ENCODE measurements at regions not wholly inside any gene's neighbourhood (a gene's known extent, or its start where the extent isn't known, plus 50 kb on each side); places are given as distances from the start of the nearest gene placed in this dataset.

- peaks cover 0 to 3% (median 0%) of the 10 kb centered on the region in 5 donors for H3K9me3 Mint-ChIP-seq
- ChIA-PET CTCF (no interaction called here), POLR2A (no interaction called here)
- H3K4me3 Mint-ChIP-seq = no peak overlapping the region
- no peaks in the 10 kb centered on the region for H3K27me3 Mint-ChIP-seq
- no peaks in the 10 kb centered on the region for H3K36me3 ChIP-seq (ENCODE audit: insufficient read depth, low read length)
- H3K4me1 ChIP-seq (ENCODE audit: insufficient read depth, low read length) = no peaks in the 10 kb centered on the region
- H3K27ac ChIP-seq (ENCODE audit: low read depth, low read length) = no peak overlapping the region
- no peak overlapping the region for H3K4me3 ChIP-seq (ENCODE audit: low read length)
- no peak overlapping the region for H3K27ac Mint-ChIP-seq
- peaks cover 0 to 4% (median 0%) of the 10 kb centered on the region in 3 donors for H3K36me3 Mint-ChIP-seq
- H3K9me3 ChIP-seq (ENCODE audit: low read length) = no peaks in the 10 kb centered on the region
- no peak for DNase-seq
- no peaks in the 10 kb centered on the region for H3K27me3 ChIP-seq (ENCODE audit: insufficient read depth, low read length, poor library complexity, severe bottlenecking)
- no peaks in the 10 kb centered on the region for H3K4me1 Mint-ChIP-seq
Observed at GRCh38 chr1:194347200-194347599, 1160.8 kb upstream of the B3GALT2 start.

GRCh38 chr1:194342484-194343262 lies 1156.3 kb upstream of the B3GALT2 start:
- no peak overlapping the region for H3K27ac Mint-ChIP-seq
- H3K4me3 Mint-ChIP-seq = no peak overlapping the region
- Histone ChIP-seq H3K36me3 (ENCODE audit: insufficient read depth, low read length) (no peaks in the 10 kb centered on the region), H3K9me3 (ENCODE audit: low read length) (no peaks in the 10 kb centered on the region), H3K27ac (ENCODE audit: low read depth, low read length) (no peak overlapping the region), H3K4me1 (ENCODE audit: insufficient read depth, low read length) (no peaks in the 10 kb centered on the region), H3K4me3 (ENCODE audit: low read length) (no peak overlapping the region), H3K27me3 (ENCODE audit: insufficient read depth, low read length, poor library complexity, severe bottlenecking) (no peaks in the 10 kb centered on the region)
- POLR2A ChIA-PET = no interaction called here
- peaks cover 0 to 4% (median 0%) of the 10 kb centered on the region in 3 donors for H3K36me3 Mint-ChIP-seq
- CTCF ChIA-PET = no interaction called here
- H3K4me1 Mint-ChIP-seq = no peaks in the 10 kb centered on the region
- no peaks in the 10 kb centered on the region for H3K27me3 Mint-ChIP-seq
- DNase-seq = no peak
- no peaks in the 10 kb centered on the region for H3K9me3 Mint-ChIP-seq

GRCh38 chr1:194341587-194341986 lies 1155.2 kb upstream of the B3GALT2 start:
- no peaks in the 10 kb centered on the region for H3K4me1 Mint-ChIP-seq
- no peak overlapping the region for H3K27ac Mint-ChIP-seq
- Histone ChIP-seq H3K27ac (ENCODE audit: low read depth, low read length) (no peak overlapping the region), H3K27me3 (ENCODE audit: insufficient read depth, low read length, poor library complexity, severe bottlenecking) (no peaks in the 10 kb centered on the region), H3K4me3 (ENCODE audit: low read length) (no peak overlapping the region), H3K9me3 (ENCODE audit: low read length) (no peaks in the 10 kb centered on the region), H3K36me3 (ENCODE audit: insufficient read depth, low read length) (no peaks in the 10 kb centered on the region), H3K4me1 (ENCODE audit: insufficient read depth, low read length) (no peaks in the 10 kb centered on the region)
- CTCF ChIA-PET = no interaction called here
- H3K9me3 Mint-ChIP-seq = no peaks in the 10 kb centered on the region
- H3K4me3 Mint-ChIP-seq = no peak overlapping the region
- peaks cover 0 to 4% (median 0%) of the 10 kb centered on the region in 3 donors for H3K36me3 Mint-ChIP-seq
- no peaks in the 10 kb centered on the region for H3K27me3 Mint-ChIP-seq
- no peak for DNase-seq
- POLR2A ChIA-PET = no interaction called here

DNA sequence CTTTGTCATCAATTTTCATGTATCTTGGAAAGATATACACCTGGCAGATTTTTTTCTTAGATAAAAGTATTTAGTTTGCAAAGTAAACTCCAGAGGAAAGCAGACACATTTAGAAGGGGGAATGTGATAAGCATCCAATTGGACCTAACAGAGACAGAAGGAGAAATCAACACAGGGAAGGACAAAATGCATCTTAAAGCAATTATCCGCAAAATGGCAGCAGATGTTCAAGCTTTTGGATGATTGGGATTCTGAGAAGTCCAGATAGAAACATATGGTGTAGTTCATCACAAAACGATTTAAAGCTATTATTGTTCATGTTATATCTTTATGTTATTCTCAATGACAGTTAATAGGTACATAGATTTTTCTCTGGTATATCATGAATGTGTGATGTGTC lies 1153.1 kb upstream of the B3GALT2 start:
- CTCF ChIA-PET = no interaction called here
- H3K4me3 Mint-ChIP-seq = no peak overlapping the region

DNA sequence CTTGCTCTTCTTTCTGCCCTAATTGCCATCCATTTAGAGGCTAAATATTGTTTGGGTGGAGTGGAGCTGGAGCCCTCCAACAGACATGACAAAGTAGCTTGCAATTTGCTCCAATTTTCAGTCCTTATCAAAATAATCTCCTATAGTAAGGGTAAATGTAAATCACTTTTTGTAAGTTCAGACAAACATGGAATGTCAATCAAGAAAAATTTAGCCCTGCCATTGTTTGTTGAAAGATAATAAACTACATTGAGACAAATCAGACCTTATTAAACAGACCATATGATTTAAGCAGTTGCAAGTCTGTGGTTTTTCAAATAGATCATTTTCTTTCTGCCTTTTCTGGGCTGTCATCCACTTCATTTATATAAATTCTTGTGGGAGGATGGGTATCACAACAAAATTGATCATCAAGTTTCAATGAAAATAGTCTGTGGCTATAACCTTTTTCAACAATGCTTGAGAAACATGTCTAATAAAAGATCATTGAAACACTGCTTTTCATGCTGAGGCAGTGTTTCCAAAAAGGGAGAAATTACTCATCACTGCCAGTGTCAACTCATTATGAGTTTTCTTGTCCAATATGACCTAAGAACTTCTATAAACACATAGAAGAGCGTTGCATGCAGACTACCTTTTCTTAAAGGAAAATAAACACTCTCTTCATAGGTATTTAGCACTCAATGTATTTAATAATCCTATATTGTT lies 1152.0 kb upstream of the B3GALT2 start:
- Mint-ChIP-seq H3K9me3 (no peaks in the 10 kb centered on the region), H3K36me3 (no peaks in the 10 kb centered on the region), H3K27ac (peak overlapping the region in 1 of 8 donors; percentile 10), H3K4me1 (no peaks in the 10 kb centered on the region), H3K27me3 (no peaks in the 10 kb centered on the region), H3K4me3 (no peak overlapping the region)
- CTCF ChIA-PET = no interaction called here
- Histone ChIP-seq H3K36me3 (ENCODE audit: insufficient read depth, low read length) (no peaks in the 10 kb centered on the region), H3K27ac (ENCODE audit: low read depth, low read length) (no peak overlapping the region), H3K27me3 (ENCODE audit: insufficient read depth, low read length, poor library complexity, severe bottlenecking) (no peaks in the 10 kb centered on the region), H3K4me1 (ENCODE audit: insufficient read depth, low read length) (no peaks in the 10 kb centered on the region), H3K4me3 (ENCODE audit: low read length) (no peak overlapping the region), H3K9me3 (ENCODE audit: low read length) (no peaks in the 10 kb centered on the region)
- no peak for DNase-seq
- POLR2A ChIA-PET = no interaction called here

More for the DNA sequence above, 1153.1 kb upstream of the B3GALT2 start:
- Histone ChIP-seq H3K27me3 (ENCODE audit: insufficient read depth, low read length, poor library complexity, severe bottlenecking) (no peaks in the 10 kb centered on the region), H3K9me3 (ENCODE audit: low read length) (no peaks in the 10 kb centered on the region), H3K36me3 (ENCODE audit: insufficient read depth, low read length) (no peaks in the 10 kb centered on the region), H3K27ac (ENCODE audit: low read depth, low read length) (no peak overlapping the region), H3K4me1 (ENCODE audit: insufficient read depth, low read length) (no peaks in the 10 kb centered on the region), H3K4me3 (ENCODE audit: low read length) (no peak overlapping the region)
- H3K27ac Mint-ChIP-seq = no peak overlapping the region
- no peaks in the 10 kb centered on the region for H3K9me3 Mint-ChIP-seq
- no peak for DNase-seq
- H3K36me3 Mint-ChIP-seq = peaks cover 0 to 4% (median 0%) of the 10 kb centered on the region in 3 donors
- no peaks in the 10 kb centered on the region for H3K27me3 Mint-ChIP-seq
- no peaks in the 10 kb centered on the region for H3K4me1 Mint-ChIP-seq
- POLR2A ChIA-PET = no interaction called here

- CTCF ChIA-PET = interaction anchor here (0.6 kb wide), 1 partner anchor 1053 kb away, joined by 3 read pairs; no protein-coding TSS in a partner anchor
- H3K27me3 Mint-ChIP-seq = no peaks in the 10 kb centered on the region
- no peak for DNase-seq
Observed at GRCh38 chr1:194333240-194333639, 1146.8 kb upstream of the B3GALT2 start.

DNA sequence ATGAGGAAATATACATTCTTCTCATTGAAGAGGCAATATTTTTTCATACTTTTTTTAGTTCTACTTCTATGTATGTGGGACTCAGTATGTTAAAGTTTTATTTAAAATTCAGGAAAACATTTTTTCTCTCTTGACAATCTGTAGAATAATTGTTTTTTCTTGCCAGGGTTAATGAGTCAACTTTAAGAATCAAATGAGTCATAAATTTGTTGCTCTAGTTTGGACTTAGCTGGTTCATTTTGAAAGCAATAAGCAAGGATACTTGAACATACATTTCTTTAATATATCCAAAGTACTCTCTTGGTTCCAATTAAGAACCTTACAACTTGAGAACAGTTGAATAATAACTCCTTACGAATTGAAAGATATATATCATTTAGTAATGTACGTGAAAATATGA lies 1145.3 kb upstream of the B3GALT2 start:
- POLR2A ChIA-PET = no interaction called here
- H3K27me3 Mint-ChIP-seq = no peaks in the 10 kb centered on the region
- H3K4me3 Mint-ChIP-seq = no peak overlapping the region
- H3K27ac Mint-ChIP-seq = no peak overlapping the region
- Histone ChIP-seq H3K36me3 (ENCODE audit: insufficient read depth, low read length) (no peaks in the 10 kb centered on the region), H3K4me1 (ENCODE audit: insufficient read depth, low read length) (no peaks in the 10 kb centered on the region), H3K27ac (ENCODE audit: low read depth, low read length) (no peak overlapping the region), H3K9me3 (ENCODE audit: low read length) (no peaks in the 10 kb centered on the region), H3K27me3 (ENCODE audit: insufficient read depth, low read length, poor library complexity, severe bottlenecking) (no peaks in the 10 kb centered on the region), H3K4me3 (ENCODE audit: low read length) (no peak overlapping the region)
- H3K4me1 Mint-ChIP-seq = no peaks in the 10 kb centered on the region
- CTCF ChIA-PET = no interaction called here
- H3K36me3 Mint-ChIP-seq = no peaks in the 10 kb centered on the region
- no peak for DNase-seq
- H3K9me3 Mint-ChIP-seq = no peaks in the 10 kb centered on the region

More at GRCh38 chr1:194333240-194333639, 1146.8 kb upstream of the B3GALT2 start:
- Histone ChIP-seq H3K4me1 (ENCODE audit: insufficient read depth, low read length) (no peaks in the 10 kb centered on the region), H3K27me3 (ENCODE audit: insufficient read depth, low read length, poor library complexity, severe bottlenecking) (no peaks in the 10 kb centered on the region), H3K27ac (ENCODE audit: low read depth, low read length) (no peak overlapping the region), H3K36me3 (ENCODE audit: insufficient read depth, low read length) (no peaks in the 10 kb centered on the region), H3K9me3 (ENCODE audit: low read length) (no peaks in the 10 kb centered on the region), H3K4me3 (ENCODE audit: low read length) (no peak overlapping the region)
- POLR2A ChIA-PET = no interaction called here
- H3K9me3 Mint-ChIP-seq = no peaks in the 10 kb centered on the region
- no peaks in the 10 kb centered on the region for H3K4me1 Mint-ChIP-seq
- H3K4me3 Mint-ChIP-seq = no peak overlapping the region
- no peak overlapping the region for H3K27ac Mint-ChIP-seq
- no peaks in the 10 kb centered on the region for H3K36me3 Mint-ChIP-seq

GRCh38 chr1:194322751-194323150 lies 1136.3 kb upstream of the B3GALT2 start:
- Histone ChIP-seq H3K27ac (ENCODE audit: low read depth, low read length) (no peak overlapping the region), H3K36me3 (ENCODE audit: insufficient read depth, low read length) (no peaks in the 10 kb centered on the region), H3K9me3 (ENCODE audit: low read length) (no peaks in the 10 kb centered on the region), H3K27me3 (ENCODE audit: insufficient read depth, low read length, poor library complexity, severe bottlenecking) (no peaks in the 10 kb centered on the region), H3K4me1 (ENCODE audit: insufficient read depth, low read length) (no peaks in the 10 kb centered on the region), H3K4me3 (ENCODE audit: low read length) (no peak overlapping the region)
- Mint-ChIP-seq H3K27ac (no peak overlapping the region), H3K27me3 (peaks cover 0 to 1% of the 10 kb centered on the region in 2 donors), H3K9me3 (no peaks in the 10 kb centered on the region), H3K36me3 (no peaks in the 10 kb centered on the region), H3K4me1 (peaks cover 0 to 5% (median 0%) of the 10 kb centered on the region in 3 donors), H3K4me3 (no peak overlapping the region)
- CTCF ChIA-PET = no interaction called here
- no peak for DNase-seq
- POLR2A ChIA-PET = no interaction called here
